Body of pancreas (tissue), 4 donors: ENCODE measurements at regions not wholly inside any gene's neighbourhood (a gene's known extent, or its start where the extent isn't known, plus 50 kb on each side); places are given as distances from the start of the nearest gene placed in this dataset.

ENCODE experiments used
- POLR2A ChIP-seq, 3 donors: fragments of 450-650 bp; IDR thresholded peaks; one replicate each; pipeline ENCODE4 v1.6.1; 2016; ENCODE audit warnings: antibody characterized with exemption in 3 of 3, mild to moderate bottlenecking in 2 of 3
- TF ChIP-seq, protein P1 (sequence below), 7 experiments: fragments of 450-650 bp in 4 of 7; fragments of 200-600 bp in 3 of 7; sonication (generic) in 3 of 7; IDR thresholded peaks; one replicate each; pipeline ENCODE4 v1.5.1; 2016 to 2019; ENCODE audit warnings: antibody characterized with exemption in 7 of 7

DNA sequence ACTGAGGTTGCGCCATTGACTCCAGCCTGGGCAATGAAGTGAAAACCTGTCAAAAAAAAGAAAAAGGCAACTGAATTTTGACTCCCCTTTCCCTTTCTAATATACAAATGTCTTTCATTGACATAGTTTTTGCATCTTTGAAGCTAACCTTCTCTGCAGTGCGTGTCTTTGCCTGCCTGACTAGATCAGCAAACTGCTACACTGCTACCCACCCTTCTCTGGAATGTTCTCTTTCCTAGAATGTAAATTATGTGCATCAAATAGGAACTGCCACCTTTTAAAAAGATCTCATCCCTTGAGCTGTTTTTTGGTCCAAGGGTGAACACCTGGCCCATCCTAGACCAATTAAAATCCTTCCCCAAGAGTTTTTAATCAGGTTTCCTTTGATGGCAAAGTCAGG lies 127.6 kb downstream of the SLC28A3 start:
- TF ChIP-seq, protein P1, sequence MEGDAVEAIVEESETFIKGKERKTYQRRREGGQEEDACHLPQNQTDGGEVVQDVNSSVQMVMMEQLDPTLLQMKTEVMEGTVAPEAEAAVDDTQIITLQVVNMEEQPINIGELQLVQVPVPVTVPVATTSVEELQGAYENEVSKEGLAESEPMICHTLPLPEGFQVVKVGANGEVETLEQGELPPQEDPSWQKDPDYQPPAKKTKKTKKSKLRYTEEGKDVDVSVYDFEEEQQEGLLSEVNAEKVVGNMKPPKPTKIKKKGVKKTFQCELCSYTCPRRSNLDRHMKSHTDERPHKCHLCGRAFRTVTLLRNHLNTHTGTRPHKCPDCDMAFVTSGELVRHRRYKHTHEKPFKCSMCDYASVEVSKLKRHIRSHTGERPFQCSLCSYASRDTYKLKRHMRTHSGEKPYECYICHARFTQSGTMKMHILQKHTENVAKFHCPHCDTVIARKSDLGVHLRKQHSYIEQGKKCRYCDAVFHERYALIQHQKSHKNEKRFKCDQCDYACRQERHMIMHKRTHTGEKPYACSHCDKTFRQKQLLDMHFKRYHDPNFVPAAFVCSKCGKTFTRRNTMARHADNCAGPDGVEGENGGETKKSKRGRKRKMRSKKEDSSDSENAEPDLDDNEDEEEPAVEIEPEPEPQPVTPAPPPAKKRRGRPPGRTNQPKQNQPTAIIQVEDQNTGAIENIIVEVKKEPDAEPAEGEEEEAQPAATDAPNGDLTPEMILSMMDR (IDR thresholded peaks at IDR 0.05), result no peak
- TF ChIP-seq POLR2A (IDR thresholded peaks at IDR 0.05), result no peak
